HG03064 (cell line): ENCODE measurements at regions not wholly inside any gene's neighbourhood (a gene's known extent, or its start where the extent isn't known, plus 50 kb on each side); places are given as distances from the start of the nearest gene placed in this dataset.
A peak's percentile ranks its signal among the peaks of the same experiment; 100 is the strongest.

Source experiments
- ATAC-seq: cut with Tn5 transposase; IDR thresholded peaks from one replicate; pipeline ENCODE4 v1.9.1; 2021; ENCODE audit warnings: low read depth; ENCODE audit not compliant: unreplicated experiment

DNA sequence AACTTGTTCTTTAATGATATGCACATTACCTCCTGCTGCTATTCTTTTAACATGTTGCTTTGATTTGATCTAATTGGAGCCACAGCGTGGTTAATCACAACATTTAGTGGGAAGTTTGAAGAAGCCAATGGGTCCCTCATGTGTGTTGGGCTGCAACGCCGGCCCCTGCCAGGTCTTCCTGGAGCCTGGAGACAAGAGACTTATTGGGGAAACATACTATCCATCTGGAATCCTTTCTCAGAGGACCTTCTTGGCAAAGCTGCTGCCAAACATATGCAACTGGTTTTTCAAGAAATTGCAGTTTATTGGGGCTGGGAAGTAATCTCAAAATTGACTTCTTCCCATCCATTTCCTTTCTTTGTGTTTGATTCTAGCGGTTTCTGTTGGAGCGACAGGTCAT lies 396.3 kb upstream of the PROK2 start:
- no peak for ATAC-seq

- ATAC-seq: no peak
Measured at GRCh38 chr3:72180405-72180804, 395.5 kb upstream of the PROK2 start.

DNA sequence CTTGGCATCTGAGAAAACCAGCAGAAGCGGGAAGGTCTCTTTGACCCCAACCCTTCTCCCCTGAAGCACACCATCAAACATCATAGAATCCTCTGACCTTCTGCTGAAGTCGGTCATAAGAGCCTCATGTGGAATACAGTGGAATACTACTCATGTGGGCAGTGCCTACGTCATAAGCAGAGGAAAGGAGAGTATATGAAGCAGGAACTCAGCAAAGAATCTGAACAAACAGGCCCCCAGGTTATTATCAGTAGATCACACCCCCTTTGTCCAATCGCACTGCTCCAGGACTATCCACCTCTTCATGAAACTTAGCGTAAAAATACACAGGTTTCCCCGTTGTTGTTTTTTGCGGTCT lies 394.1 kb upstream of the PROK2 start:
- no peak for ATAC-seq

DNA sequence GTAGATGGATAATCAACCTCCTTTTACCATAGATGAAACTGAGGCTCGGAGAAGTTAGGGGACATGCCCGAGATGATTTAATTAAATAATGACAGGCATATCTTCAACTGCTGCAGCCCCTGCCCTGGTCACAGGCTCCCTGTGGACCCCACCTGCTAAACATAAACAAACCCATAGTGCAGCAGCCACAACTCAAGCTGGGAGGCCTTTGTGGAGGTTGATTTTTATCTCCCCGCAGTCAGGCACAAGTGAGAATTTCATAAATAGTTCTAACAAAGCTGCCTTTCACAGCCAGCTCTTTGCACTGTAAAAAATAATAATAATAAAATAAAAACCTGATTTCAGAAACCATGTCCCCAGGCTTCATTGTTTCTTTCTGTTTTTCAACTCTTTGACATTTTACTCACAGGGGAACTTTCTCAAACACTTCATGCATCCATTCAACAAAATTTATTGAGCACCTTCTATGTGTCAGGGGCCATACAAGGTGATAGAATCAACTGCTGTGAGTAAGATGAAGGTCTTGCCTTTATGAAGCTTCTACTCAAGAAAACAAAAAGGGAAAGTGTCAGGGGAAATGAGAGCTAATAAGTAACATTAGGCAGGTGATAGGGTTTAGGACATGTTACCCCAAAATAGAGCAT lies 393.6 kb upstream of the PROK2 start:
- ATAC-seq: no peak

DNA sequence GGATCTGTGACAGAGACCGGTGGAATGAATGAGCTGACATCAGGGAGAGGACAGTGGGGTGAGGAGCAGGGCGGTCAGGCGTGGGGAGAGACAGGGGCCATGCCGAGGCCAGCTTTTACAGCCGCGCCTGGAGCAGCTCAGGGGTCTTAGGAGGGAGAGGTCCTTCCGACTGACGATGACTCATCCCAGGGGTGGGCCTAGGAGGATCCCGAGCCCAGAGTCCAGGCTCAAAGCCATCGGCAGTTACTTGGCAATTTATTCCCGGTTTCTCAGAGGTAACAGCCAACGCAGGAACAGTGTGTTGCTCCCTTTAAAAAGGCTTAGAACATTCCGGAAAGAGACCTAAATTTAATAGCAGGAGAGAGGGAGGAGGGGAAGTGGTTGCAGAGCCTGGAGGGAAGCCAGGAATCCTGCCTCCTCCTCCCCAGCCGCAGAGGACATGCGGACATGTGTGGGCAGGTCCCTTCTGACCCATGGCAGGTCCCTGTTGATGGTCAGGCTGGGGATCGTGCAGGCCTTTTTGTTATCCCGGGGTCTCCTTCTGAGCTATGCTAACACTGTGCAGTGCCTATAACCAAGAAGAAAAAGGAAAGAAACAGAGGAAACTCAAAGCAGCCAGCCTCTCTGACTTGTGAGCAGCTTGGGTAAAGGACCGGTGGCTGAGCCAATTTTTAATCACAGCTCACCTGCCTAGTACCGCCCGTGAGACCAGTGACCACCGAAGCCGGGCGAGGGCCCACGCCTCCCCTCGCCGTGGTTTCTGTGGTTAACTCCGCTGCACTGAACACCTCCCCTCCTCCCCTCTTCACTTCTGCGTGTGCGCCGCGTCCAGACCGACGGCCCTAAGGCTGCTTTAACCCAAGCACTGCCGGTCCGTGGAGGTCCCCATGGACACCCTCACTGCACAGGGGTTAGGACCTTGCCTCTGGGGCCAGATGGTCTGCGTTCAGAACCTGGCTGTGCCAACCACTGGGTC lies 392.4 kb upstream of the PROK2 start:
- no peak for ATAC-seq

DNA sequence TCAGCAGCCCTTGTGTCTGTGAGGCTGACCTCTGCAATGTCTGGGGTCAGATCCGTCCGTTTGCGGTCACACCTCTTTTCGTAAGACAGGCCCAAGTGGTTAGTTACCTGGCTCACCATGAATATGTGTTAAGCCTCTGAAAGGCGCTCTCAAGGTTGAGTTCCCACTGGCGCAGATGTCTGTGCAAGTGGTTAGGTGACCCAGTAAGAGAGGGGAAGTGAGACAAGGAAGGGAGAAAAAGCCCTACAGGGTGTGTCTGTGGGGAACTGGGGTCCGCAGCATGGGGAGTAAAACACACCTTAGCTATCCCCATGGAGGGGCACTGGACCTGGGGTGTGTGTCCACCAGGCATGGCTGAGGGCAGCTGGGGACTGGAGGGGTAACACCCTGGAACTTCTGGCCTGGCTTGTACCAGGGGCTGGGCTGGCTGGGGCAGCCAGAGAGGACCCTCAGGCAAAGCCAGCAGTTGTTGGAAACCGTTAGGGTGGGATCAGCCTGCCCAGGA lies 391.6 kb upstream of the PROK2 start:
- peak; percentile 89 for ATAC-seq

DNA sequence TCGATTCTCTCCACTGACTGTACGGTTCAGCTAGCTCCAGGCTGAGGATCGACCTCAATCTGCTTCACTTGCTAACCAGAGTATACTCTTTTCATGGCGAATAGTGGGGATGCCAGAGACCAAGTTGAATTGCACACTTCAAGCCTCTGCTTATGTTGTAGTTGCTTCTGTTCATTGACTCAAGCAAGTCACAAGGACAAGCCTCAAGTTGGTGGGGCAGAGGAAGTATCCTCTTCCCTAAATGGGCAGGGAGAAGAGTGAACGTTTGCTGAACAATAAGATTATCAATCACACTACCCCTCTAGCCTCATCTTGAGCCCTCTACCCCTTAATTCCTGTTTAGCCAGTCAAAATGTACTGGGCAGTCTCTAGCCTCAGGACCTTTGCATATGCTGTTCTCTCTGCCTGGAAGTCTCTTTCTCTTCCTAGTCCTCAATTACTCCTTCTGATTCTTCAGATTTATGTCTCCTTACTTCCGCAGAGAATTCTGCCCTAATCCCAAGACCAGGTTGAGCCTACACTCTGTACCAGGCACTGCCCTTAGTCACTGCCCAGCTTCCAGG lies 390.4 kb upstream of the PROK2 start:
- no peak for ATAC-seq

GRCh38 chr3:72174890-72175289 lies 389.9 kb upstream of the PROK2 start:
- no peak for ATAC-seq

DNA sequence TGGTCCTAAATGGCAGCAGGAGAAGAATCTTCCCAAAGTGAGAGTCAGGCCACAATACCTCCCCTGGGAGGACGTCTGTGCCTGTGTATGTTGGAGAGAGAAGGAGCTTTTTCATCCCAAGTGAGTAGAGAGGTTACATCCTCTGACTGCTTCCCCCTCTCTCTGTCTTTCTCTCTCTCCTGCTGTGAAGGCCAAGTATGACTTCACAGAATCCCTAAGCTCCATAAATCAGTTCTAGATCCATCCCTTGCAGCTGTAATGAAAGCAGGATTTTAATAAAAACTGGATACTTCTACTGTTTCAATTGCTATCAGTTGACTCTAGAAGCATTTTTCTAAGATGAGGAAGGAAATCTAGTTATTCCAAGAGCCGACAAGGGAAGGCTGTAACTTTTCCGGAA lies 389.1 kb upstream of the PROK2 start:
- no peak for ATAC-seq

DNA sequence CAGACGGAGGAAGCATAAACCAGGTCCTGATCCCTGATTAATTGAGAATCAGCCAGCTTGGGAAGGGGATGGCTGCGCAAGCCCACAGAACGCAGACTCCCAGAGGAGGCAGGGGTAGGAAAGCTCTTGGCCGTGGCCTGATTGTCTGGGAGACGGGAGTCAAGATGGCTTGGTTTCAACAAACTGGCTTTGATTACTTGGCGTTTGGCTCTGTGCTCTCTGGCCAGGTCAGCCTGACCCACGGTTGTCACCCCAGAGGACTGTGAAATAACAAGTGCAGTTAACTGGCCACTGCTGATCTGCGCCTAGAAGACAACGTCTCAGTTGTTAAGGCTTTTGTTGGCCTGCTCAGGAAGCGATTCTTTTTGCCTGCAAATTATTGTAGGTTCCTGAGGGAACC lies 387.0 kb upstream of the PROK2 start:
- ATAC-seq: no peak

DNA sequence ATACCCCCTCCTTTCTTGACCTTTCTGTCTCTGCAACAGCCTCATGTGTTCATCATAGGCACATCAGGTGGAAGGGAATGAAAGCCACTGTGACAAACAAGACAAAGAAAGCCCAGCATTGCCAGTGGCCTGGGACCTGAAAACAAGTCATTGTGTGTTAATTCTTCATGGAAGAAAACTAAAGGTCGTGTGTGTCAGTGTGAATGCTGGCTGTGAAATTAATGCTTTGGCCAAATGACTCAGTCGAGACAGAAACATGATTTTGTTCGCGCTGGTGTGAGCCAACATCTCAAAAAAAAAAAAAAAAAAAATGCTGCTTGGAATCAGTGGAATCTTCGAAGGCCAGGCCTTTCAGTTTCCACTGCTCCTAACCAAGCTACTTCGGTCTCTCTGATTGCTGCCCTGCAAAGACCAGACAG lies 386.5 kb upstream of the PROK2 start:
- ATAC-seq: no peak

DNA sequence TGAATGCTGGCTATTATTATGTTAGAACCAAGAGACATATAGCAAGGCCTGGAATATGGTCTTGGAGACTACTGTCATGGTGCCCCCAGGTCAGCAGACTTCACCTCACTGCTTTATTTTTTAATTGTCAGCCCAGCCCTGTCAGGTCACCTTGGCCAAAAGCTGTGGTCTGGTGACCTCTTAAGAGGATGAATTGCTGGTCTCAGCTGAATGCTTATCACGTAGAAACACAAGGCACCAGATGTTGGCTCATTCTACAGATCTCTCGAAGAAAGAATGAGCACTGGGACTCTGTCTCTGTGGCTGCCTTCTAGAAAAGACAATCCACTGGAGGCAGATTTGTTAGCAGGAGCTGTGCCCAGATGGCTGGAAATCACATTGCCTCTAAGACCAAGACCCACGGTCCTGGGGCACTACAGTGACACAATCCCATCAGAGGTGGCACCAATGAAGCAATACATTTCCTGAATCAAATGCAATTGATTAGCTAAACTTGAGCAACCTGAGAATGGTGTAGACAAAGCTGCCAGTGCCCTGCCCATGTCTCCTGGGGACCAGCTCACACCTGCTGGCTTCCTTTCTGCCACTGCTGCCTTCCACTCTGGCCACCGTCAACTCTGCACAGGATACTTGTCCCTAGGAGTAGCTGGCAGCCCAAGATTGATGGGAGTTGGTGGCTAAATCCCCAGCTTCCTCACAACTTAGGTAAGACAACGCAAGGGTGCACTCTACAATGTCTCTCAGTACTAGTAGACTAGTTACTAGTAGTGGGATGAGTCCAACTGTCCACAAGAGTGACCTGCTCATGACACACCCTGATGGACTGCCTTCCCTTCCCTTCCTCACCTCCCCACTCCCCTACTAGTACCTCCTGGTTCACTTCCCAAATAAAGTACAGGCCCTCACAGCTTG lies 384.9 kb upstream of the PROK2 start:
- no peak for ATAC-seq

DNA sequence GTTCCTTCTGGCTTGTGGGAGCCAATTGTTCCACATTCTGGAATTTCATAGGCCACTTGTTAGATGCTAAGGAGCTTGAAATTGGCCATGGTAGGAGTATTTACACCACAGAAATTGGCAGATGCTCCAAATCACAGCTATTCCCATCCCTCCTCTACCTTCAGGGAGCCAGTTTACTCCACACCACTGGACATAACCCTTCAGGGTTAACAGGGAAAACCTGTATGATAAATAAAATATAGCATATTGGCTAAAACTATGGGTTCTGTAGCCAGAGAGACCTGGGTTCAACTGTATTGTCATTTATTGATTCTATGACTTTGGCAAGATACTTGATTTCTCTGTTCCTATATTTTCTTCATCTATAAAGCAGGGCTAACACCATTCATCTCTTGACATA lies 384.2 kb upstream of the PROK2 start:
- ATAC-seq: no peak

DNA sequence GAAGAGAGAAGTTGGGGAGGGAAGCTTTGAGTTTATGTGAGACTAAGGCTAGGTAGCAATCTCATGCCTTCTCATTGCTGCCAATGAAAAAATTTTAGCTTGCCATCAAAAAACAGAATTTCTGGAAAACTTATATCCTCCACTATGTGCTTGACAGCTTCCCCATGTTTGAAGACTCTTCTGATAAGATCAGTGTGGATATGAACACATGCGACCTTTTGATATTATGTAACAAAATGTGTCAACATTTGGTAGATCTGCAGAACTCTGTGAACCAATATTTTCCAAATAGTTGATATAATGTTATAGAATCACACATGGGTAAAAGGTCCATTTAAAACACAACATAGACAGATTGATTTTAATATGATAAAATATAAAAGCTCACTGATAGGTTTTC lies 380.9 kb upstream of the PROK2 start:
- no peak for ATAC-seq

- no peak for ATAC-seq
Measured at GRCh38 chr3:72165317-72165716, 380.4 kb upstream of the PROK2 start.

- no peak for ATAC-seq
Measured at GRCh38 chr3:72164635-72164978, 379.7 kb upstream of the PROK2 start.

- ATAC-seq: peak; percentile 93
Measured at GRCh38 chr3:72163809-72164634, 379.1 kb upstream of the PROK2 start.

- ATAC-seq: no peak
Measured at GRCh38 chr3:72162649-72163184, 377.8 kb upstream of the PROK2 start.

DNA sequence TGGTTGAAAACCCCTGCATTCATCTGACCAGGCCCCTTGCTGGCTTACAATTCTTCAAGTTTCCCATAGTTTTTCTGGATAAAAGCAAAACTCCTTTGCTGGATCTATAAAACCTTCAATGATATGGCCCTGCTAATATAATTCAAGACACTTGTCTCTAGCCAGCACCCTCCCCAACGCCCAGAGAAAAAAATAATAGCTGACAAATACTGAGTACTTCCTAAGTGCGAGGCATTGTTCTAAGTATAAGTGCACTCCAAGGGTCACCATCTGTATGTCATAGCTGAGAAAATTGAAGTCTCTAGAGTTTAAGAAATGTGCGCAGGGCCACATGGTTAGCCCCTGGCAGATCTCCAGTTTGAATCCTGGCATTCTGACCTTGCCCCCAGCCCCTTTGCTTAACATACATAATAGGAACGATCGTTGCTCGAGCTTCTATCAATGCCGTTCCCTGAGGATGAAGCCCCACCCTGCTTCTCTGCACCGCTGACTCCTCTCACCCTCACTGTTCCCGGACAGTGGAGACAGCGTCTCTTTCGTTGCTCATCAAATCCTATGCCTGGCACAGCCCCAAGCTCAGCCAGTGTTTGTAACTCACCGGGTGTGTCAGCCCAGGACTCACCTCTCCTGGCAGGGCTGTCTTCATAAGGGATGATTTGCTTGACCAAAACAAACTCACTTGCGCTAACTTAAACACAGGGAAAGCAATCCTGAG lies 377.1 kb upstream of the PROK2 start:
- no peak for ATAC-seq
